ENCODE measurements at regions not wholly inside any gene's neighbourhood (a gene's known extent, or its start where the extent isn't known, plus 50 kb on each side); places are given as distances from the start of the nearest gene placed in this dataset.

DNA sequence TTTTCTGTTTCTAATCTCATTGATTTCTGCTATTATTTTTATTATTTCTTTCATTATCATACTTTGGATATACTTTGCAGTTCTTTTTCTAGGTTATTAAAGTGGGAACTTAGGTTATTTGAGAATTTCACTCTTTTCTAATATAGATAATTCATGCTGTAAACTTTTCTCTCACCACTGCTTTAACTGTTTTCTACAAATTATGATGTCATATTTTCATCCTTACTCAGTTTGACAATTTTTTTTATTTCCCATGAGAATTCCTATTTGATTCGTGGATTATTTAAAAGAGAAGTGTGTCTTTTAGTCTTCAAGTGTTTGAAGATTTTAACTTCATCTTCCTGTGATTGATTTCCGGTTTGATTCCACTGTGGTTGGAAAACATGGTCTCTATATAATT lies 336.8 kb upstream of the SALL1 start:
- Histone ChIP-seq H3K14ac (ENCODE audit: low read length) (no peak overlapping the region), H4K91ac (ENCODE audit: low read depth, low read length, poor library complexity) (no peak overlapping the region), H3K9ac (ENCODE audit: low read depth, low read length, poor library complexity) (no peak overlapping the region), H2BK15ac (ENCODE audit: low read length) (no peak overlapping the region), H2AK5ac (ENCODE audit: low read depth, low read length) (no peak overlapping the region), H3K4ac (ENCODE audit: low read length) (no peak overlapping the region), H3K36me3 (replicated peaks in 1 of 2; ENCODE audit: control insufficient read depth in 2 of 2, insufficient read depth in 2 of 2, low read length in 2 of 2) (no peaks in the 10 kb centered on the region), H3K4me3 (ENCODE audit: low read length in 2 of 2) (no peak overlapping the region), H4K8ac (ENCODE audit: low read depth, low read length) (no peak overlapping the region), H3K27ac (replicated peaks; ENCODE audit: low read length) (no peak overlapping the region), H3K18ac (ENCODE audit: low read length) (no peak overlapping the region), H2BK12ac (ENCODE audit: low read length) (no peak overlapping the region), H3K27me3 (ENCODE audit: control insufficient read depth in 3 of 3, insufficient read depth in 3 of 3, low read depth in 1 of 3, low read length in 3 of 3) (no peaks in the 10 kb centered on the region), H3K4me2 (ENCODE audit: insufficient read depth, low read length, poor library complexity, severe bottlenecking) (no peak overlapping the region), H3K23ac (ENCODE audit: low read depth, low read length, poor library complexity) (no peak overlapping the region), H3K4me1 (ENCODE audit: control insufficient read depth in 2 of 2, insufficient read depth in 1 of 2, low read depth in 1 of 2, low read length in 2 of 2) (no peaks in the 10 kb centered on the region), H3K79me1 (ENCODE audit: low read depth, low read length) (no peaks in the 10 kb centered on the region), H2BK5ac (ENCODE audit: low read length) (no peak overlapping the region), H3K9me3 (replicated peaks in 1 of 2; ENCODE audit: control insufficient read depth in 2 of 2, insufficient read depth in 1 of 2, low read depth in 1 of 2, low read length in 2 of 2) (peaks cover 7 to 24% of the 10 kb centered on the region in 2 donors), H2BK120ac (ENCODE audit: low read depth, low read length) (no peak overlapping the region), H2AFZ (ENCODE audit: low read length) (no peak overlapping the region)
- no CpG with 5 or more reads among the region's 2 CpGs for WGBS, 2 donors (ENCODE audit: extremely low coverage in 2 of 2, insufficient read length in 2 of 2, insufficient replicate concordance in 1 of 2)
- DNase-seq (ENCODE audit: low spot score) = no peak

DNA sequence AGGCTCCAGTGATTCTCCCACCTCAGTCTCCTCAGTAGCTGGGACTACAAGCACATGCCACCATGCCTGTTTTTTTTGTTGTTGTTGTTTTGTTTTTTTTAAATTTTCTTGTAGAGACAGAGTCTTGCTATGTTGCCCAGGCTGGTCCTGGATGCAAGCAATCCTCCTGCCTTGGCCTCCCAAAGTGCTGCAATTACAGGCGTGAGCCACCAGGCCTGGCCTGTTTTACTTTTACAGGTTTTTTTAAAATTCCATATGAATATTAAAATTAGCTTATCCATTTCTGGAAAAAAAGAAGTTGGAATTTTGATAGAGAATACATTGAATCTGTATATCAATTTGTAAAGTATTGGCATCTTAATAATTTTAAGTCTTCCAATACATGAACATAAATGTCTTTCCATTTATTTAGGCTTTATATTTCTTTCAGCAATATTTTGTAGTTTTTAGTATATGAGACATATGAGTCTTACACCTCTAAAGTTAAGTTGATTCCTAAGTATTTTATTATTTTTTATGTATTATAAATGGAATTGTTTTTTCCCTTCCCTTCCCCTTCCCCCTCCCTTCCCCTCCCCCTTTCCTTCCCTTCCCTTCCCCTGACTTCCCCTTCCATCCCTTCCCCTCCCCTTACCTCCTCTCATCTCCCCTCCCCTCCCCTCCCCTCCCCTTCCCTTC lies 323.5 kb upstream of the SALL1 start:
- no CpG with 5 or more reads among the region's 1 CpG for WGBS, 2 donors (ENCODE audit: extremely low coverage in 2 of 2, insufficient read length in 2 of 2, insufficient replicate concordance in 1 of 2)
- no peaks in the 10 kb centered on the region for H3K4me1 ChIP-seq (ENCODE audit: control insufficient read depth in 2 of 2, insufficient read depth in 1 of 2, low read depth in 1 of 2, low read length in 2 of 2)
- no peak overlapping the region for H2BK5ac ChIP-seq (ENCODE audit: low read length)
- H3K27me3 ChIP-seq (ENCODE audit: control insufficient read depth in 3 of 3, insufficient read depth in 3 of 3, low read depth in 1 of 3, low read length in 3 of 3) = no peaks in the 10 kb centered on the region
- no peak overlapping the region for H4K8ac ChIP-seq (ENCODE audit: low read depth, low read length)
- no peak overlapping the region for H2BK15ac ChIP-seq (ENCODE audit: low read length)
- H2BK12ac ChIP-seq (ENCODE audit: low read length) = no peak overlapping the region
- no peak overlapping the region for H2BK120ac ChIP-seq (ENCODE audit: low read depth, low read length)
- no peak overlapping the region for H2AFZ ChIP-seq (ENCODE audit: low read length)
- H3K9ac ChIP-seq (ENCODE audit: low read depth, low read length, poor library complexity) = no peak overlapping the region
- no peak overlapping the region for H4K91ac ChIP-seq (ENCODE audit: low read depth, low read length, poor library complexity)
- H3K27ac ChIP-seq (replicated peaks; ENCODE audit: low read length) = no peak overlapping the region
- no peak overlapping the region for H3K14ac ChIP-seq (ENCODE audit: low read length)
- no peak overlapping the region for H3K4me3 ChIP-seq (ENCODE audit: low read length in 2 of 2)
- H3K4me2 ChIP-seq (ENCODE audit: insufficient read depth, low read length, poor library complexity, severe bottlenecking) = no peak overlapping the region
- H3K18ac ChIP-seq (ENCODE audit: low read length) = no peak overlapping the region
- H3K23ac ChIP-seq (ENCODE audit: low read depth, low read length, poor library complexity) = no peak overlapping the region
- no peaks in the 10 kb centered on the region for H3K79me1 ChIP-seq (ENCODE audit: low read depth, low read length)
- H3K36me3 ChIP-seq (replicated peaks in 1 of 2; ENCODE audit: control insufficient read depth in 2 of 2, insufficient read depth in 2 of 2, low read length in 2 of 2) = no peaks in the 10 kb centered on the region
- no peak overlapping the region for H2AK5ac ChIP-seq (ENCODE audit: low read depth, low read length)
- no peak overlapping the region for H3K4ac ChIP-seq (ENCODE audit: low read length)
- no peaks in the 10 kb centered on the region for H3K9me3 ChIP-seq (replicated peaks in 1 of 2; ENCODE audit: control insufficient read depth in 2 of 2, insufficient read depth in 1 of 2, low read depth in 1 of 2, low read length in 2 of 2)
- no peak for DNase-seq (ENCODE audit: low spot score)

DNA sequence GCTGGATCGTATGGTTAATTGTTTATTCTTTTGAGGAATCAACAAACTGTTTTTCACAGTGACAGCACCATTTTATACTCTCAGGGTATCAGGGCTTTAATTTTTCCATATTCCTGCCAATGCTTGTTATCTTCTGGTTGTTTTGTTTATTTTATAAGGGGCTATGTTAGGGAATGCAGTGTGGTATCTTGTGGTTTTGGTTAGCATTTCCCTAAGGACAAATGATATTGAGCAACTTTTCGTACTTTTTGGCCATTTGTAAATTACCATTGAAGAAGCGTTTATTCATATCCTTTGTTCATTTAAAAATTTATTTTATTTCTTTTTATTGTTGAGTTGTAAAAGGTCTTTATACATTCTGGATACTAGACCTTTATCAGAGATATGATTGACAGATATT lies 322.0 kb upstream of the SALL1 start:
- no CpG with 5 or more reads among the region's 3 CpGs for WGBS, 2 donors (ENCODE audit: extremely low coverage in 2 of 2, insufficient read length in 2 of 2, insufficient replicate concordance in 1 of 2)

DNA sequence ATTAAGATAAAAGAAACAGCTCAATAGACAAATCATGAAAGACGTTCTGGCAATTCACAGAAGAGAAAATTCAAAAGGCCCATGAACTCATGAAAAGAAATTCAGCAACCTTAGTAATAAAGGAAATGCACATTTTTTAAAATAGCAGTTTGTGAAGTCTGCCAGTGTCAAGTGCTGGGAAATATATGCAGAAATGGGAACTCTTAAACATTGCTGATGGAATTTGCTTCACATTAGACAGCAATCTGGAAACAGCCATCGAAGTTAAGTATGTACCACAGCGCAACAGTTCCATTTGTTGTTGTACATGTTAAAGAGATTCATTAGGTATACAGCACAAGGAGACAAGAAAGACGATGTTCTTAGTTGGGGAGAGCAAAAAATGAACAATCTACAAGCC lies 319.4 kb upstream of the SALL1 start:
- H4K8ac ChIP-seq (ENCODE audit: low read depth, low read length) = no peak overlapping the region
- no peaks in the 10 kb centered on the region for H3K9me3 ChIP-seq (replicated peaks in 1 of 2; ENCODE audit: control insufficient read depth in 2 of 2, insufficient read depth in 1 of 2, low read depth in 1 of 2, low read length in 2 of 2)
- no peak overlapping the region for H2BK5ac ChIP-seq (ENCODE audit: low read length)
- H3K14ac ChIP-seq (ENCODE audit: low read length) = no peak overlapping the region
- H3K27me3 ChIP-seq (ENCODE audit: control insufficient read depth in 3 of 3, insufficient read depth in 3 of 3, low read depth in 1 of 3, low read length in 3 of 3) = no peaks in the 10 kb centered on the region
- H2AK5ac ChIP-seq (ENCODE audit: low read depth, low read length) = no peak overlapping the region
- no peak overlapping the region for H4K91ac ChIP-seq (ENCODE audit: low read depth, low read length, poor library complexity)
- no peak overlapping the region for H2BK12ac ChIP-seq (ENCODE audit: low read length)
- H2BK120ac ChIP-seq (ENCODE audit: low read depth, low read length) = no peak overlapping the region
- no peak overlapping the region for H3K18ac ChIP-seq (ENCODE audit: low read length)
- H2AFZ ChIP-seq (ENCODE audit: low read length) = no peak overlapping the region
- H3K4me2 ChIP-seq (ENCODE audit: insufficient read depth, low read length, poor library complexity, severe bottlenecking) = no peak overlapping the region
- H2BK15ac ChIP-seq (ENCODE audit: low read length) = no peak overlapping the region
- peaks cover 0 to 6% of the 10 kb centered on the region in 2 donors for H3K4me1 ChIP-seq (ENCODE audit: control insufficient read depth in 2 of 2, insufficient read depth in 1 of 2, low read depth in 1 of 2, low read length in 2 of 2)
- H3K27ac ChIP-seq (replicated peaks; ENCODE audit: low read length) = no peak overlapping the region
- no peak overlapping the region for H3K4me3 ChIP-seq (ENCODE audit: low read length in 2 of 2)
- no peak for DNase-seq (ENCODE audit: low spot score)
- no peak overlapping the region for H3K23ac ChIP-seq (ENCODE audit: low read depth, low read length, poor library complexity)
- no peak overlapping the region for H3K4ac ChIP-seq (ENCODE audit: low read length)
- H3K79me1 ChIP-seq (ENCODE audit: low read depth, low read length) = no peaks in the 10 kb centered on the region
- H3K9ac ChIP-seq (ENCODE audit: low read depth, low read length, poor library complexity) = no peak overlapping the region
- no CpG with 5 or more reads among the region's 4 CpGs for WGBS, 2 donors (ENCODE audit: extremely low coverage in 2 of 2, insufficient read length in 2 of 2, insufficient replicate concordance in 1 of 2)
- no peaks in the 10 kb centered on the region for H3K36me3 ChIP-seq (replicated peaks in 1 of 2; ENCODE audit: control insufficient read depth in 2 of 2, insufficient read depth in 2 of 2, low read length in 2 of 2)

More for the DNA sequence above, 322.0 kb upstream of the SALL1 start:
- H3K4me3 ChIP-seq (ENCODE audit: low read length in 2 of 2) = no peak overlapping the region
- H3K27ac ChIP-seq (replicated peaks; ENCODE audit: low read length) = no peak overlapping the region
- H3K9ac ChIP-seq (ENCODE audit: low read depth, low read length, poor library complexity) = no peak overlapping the region
- H2BK12ac ChIP-seq (ENCODE audit: low read length) = no peak overlapping the region
- H3K36me3 ChIP-seq (replicated peaks in 1 of 2; ENCODE audit: control insufficient read depth in 2 of 2, insufficient read depth in 2 of 2, low read length in 2 of 2) = no peaks in the 10 kb centered on the region
- no peak overlapping the region for H3K18ac ChIP-seq (ENCODE audit: low read length)
- no peak overlapping the region for H4K8ac ChIP-seq (ENCODE audit: low read depth, low read length)
- no peak overlapping the region for H3K23ac ChIP-seq (ENCODE audit: low read depth, low read length, poor library complexity)
- H3K4me1 ChIP-seq (ENCODE audit: control insufficient read depth in 2 of 2, insufficient read depth in 1 of 2, low read depth in 1 of 2, low read length in 2 of 2) = peaks cover 0 to under 1% of the 10 kb centered on the region in 2 donors
- H2BK5ac ChIP-seq (ENCODE audit: low read length) = no peak overlapping the region
- H2BK15ac ChIP-seq (ENCODE audit: low read length) = no peak overlapping the region
- no peak overlapping the region for H2BK120ac ChIP-seq (ENCODE audit: low read depth, low read length)
- H3K27me3 ChIP-seq (ENCODE audit: control insufficient read depth in 3 of 3, insufficient read depth in 3 of 3, low read depth in 1 of 3, low read length in 3 of 3) = no peaks in the 10 kb centered on the region
- H3K79me1 ChIP-seq (ENCODE audit: low read depth, low read length) = no peaks in the 10 kb centered on the region
- no peak overlapping the region for H2AFZ ChIP-seq (ENCODE audit: low read length)
- no peak overlapping the region for H4K91ac ChIP-seq (ENCODE audit: low read depth, low read length, poor library complexity)
- H3K9me3 ChIP-seq (replicated peaks in 1 of 2; ENCODE audit: control insufficient read depth in 2 of 2, insufficient read depth in 1 of 2, low read depth in 1 of 2, low read length in 2 of 2) = no peaks in the 10 kb centered on the region
- no peak overlapping the region for H3K4ac ChIP-seq (ENCODE audit: low read length)
- H3K4me2 ChIP-seq (ENCODE audit: insufficient read depth, low read length, poor library complexity, severe bottlenecking) = no peak overlapping the region
- H3K14ac ChIP-seq (ENCODE audit: low read length) = no peak overlapping the region
- DNase-seq (ENCODE audit: low spot score) = no peak
- H2AK5ac ChIP-seq (ENCODE audit: low read depth, low read length) = no peak overlapping the region

Data from neuronal stem cell (in vitro differentiated cells).